Vagina (tissue), 2 donors: ENCODE measurements at regions not wholly inside any gene's neighbourhood (a gene's known extent, or its start where the extent isn't known, plus 50 kb on each side); places are given as distances from the start of the nearest gene placed in this dataset.

Experiments used
- DNase-seq, 2 donors: peaks; one replicate each; pipeline ENCODE4 v3.0.0-alpha.2; 2017; ENCODE audit errors: extremely low spot score in 2 of 2
- H3K27ac ChIP-seq: fragments of 200-600 bp; sonication (generic); one replicate; pipeline ENCODE4 v1.5.1; 2019
- H3K27me3 ChIP-seq: fragments of 200-600 bp; sonication (generic); one replicate; pipeline ENCODE4 v1.5.1; 2019
- H3K36me3 ChIP-seq, 2 donors: fragments of 200-600 bp; sonication (generic); one replicate each; pipeline ENCODE4 v1.5.1; 2017 to 2019
- H3K4me1 ChIP-seq: fragments of 200-600 bp; sonication (generic); one replicate; pipeline ENCODE4 v1.5.1; 2019
- H3K4me3 ChIP-seq, 2 donors: fragments of 200-600 bp; sonication (generic); 1 replicate in 1 of 2; 2 replicates in 1 of 2; pipeline ENCODE4 v1.5.1; 2016 to 2019
- H3K9me3 ChIP-seq: fragments of 200-600 bp; sonication (generic); one replicate; pipeline ENCODE4 v1.5.1; 2019
- POLR2A ChIP-seq, 2 donors: fragments of 450-650 bp; IDR thresholded peaks; one replicate each; pipeline ENCODE4 v1.6.1; 2017; ENCODE audit warnings: antibody characterized with exemption in 2 of 2, mild to moderate bottlenecking in 2 of 2, moderate library complexity in 2 of 2
- POLR2AphosphoS5 ChIP-seq, 2 donors: sonication (generic); formaldehyde crosslinking; IDR thresholded peaks; one replicate each; pipeline ENCODE4 v1.9.0; 2017; ENCODE audit warnings: antibody characterized with exemption in 2 of 2, mild to moderate bottlenecking in 2 of 2, low read depth in 1 of 2; ENCODE audit not compliant: insufficient read depth in 1 of 2
- intact Hi-C: fragments of 100-400 bp; cut with DNase I; formaldehyde crosslinking; loops from one replicate; pipeline ENCODE4 v1.15.1; 2023
- TF ChIP-seq, protein P1 (sequence below), 3 experiments: fragments of 450-650 bp in 2 of 3; fragments of 200-600 bp in 1 of 3; sonication (generic) in 1 of 3; IDR thresholded peaks; one replicate each; pipeline ENCODE4 v1.5.1; 2017 to 2019; ENCODE audit warnings: antibody characterized with exemption in 3 of 3, mild to moderate bottlenecking in 2 of 3, moderate library complexity in 2 of 3

- no peaks in the 10 kb centered on the region for H3K36me3 ChIP-seq
- peaks cover 13% of the 10 kb centered on the region for H3K4me1 ChIP-seq
- H3K9me3 ChIP-seq: no peaks in the 10 kb centered on the region
- no peak overlapping the region for H3K27ac ChIP-seq
- intact Hi-C loops: no loop called here
- no peak overlapping the region for H3K4me3 ChIP-seq
- TF ChIP-seq POLR2AphosphoS5 (IDR thresholded peaks at IDR 0.05; ENCODE audit: insufficient read depth in 1 of 2, low read depth in 1 of 2) (no peak), POLR2A (IDR thresholded peaks at IDR 0.05) (no peak)
- TF ChIP-seq, protein P1, sequence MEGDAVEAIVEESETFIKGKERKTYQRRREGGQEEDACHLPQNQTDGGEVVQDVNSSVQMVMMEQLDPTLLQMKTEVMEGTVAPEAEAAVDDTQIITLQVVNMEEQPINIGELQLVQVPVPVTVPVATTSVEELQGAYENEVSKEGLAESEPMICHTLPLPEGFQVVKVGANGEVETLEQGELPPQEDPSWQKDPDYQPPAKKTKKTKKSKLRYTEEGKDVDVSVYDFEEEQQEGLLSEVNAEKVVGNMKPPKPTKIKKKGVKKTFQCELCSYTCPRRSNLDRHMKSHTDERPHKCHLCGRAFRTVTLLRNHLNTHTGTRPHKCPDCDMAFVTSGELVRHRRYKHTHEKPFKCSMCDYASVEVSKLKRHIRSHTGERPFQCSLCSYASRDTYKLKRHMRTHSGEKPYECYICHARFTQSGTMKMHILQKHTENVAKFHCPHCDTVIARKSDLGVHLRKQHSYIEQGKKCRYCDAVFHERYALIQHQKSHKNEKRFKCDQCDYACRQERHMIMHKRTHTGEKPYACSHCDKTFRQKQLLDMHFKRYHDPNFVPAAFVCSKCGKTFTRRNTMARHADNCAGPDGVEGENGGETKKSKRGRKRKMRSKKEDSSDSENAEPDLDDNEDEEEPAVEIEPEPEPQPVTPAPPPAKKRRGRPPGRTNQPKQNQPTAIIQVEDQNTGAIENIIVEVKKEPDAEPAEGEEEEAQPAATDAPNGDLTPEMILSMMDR (IDR thresholded peaks at IDR 0.05): no peak
- DNase-seq: no peak
- H3K27me3 ChIP-seq: no peaks in the 10 kb centered on the region
Measured at GRCh38 chr11:44452827-44453572, 112.5 kb upstream of the CD82 start.

DNA sequence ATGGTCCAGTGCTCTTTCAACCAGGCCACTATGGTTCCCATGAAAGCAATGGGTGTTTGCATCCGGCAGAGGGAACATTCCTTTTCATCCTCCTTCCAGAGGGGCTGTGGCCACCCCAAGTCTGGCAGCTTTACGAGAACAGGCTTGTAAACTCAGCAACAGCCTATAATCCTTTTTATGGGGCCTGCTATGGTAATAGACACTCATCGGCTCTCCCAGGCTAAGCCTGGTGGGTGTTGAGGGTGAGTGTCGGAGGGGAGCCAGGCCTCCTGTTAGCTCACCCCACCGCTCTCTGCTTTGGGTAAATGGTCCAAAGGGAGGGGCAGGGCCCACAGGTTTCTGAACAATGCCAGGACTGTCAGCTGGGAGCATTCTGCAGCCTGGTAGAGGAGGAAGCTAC lies 111.6 kb upstream of the CD82 start:
- intact Hi-C loops: no loop called here
- H3K27ac ChIP-seq: no peak overlapping the region
- H3K4me3 ChIP-seq: no peak overlapping the region

DNA sequence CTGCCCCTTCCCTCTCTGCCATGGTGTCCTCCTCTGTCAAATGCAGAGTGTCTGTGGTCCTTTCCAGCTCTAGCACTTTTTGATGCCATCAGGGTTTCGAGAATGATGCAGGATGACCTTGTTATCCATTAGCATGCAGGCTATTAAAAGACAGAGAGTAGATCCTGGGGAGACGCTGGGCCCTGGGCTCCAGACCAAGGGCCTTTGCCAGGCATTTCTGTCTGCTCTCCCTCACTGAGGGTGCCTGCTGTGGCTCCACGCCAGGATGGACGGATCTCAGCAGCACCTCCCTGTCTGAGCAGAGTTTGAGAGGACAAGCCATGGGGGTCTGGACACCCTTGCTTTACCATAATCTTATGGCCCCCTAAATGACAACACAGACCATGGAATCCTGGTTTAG lies 110.8 kb upstream of the CD82 start:
- Histone ChIP-seq H3K9me3 (no peaks in the 10 kb centered on the region), H3K36me3 (no peaks in the 10 kb centered on the region), H3K27ac (no peak overlapping the region), H3K4me3 (no peak overlapping the region), H3K4me1 (peaks cover 13% of the 10 kb centered on the region), H3K27me3 (no peaks in the 10 kb centered on the region)
- TF ChIP-seq, protein P1 (IDR thresholded peaks at IDR 0.05): no peak
- TF ChIP-seq POLR2A (IDR thresholded peaks at IDR 0.05) (no peak), POLR2AphosphoS5 (IDR thresholded peaks at IDR 0.05; ENCODE audit: insufficient read depth in 1 of 2, low read depth in 1 of 2) (no peak)
- intact Hi-C loops: no loop called here
- no peak for DNase-seq

More for the DNA sequence above, 111.6 kb upstream of the CD82 start:
- DNase-seq: no peak
- H3K27me3 ChIP-seq: no peaks in the 10 kb centered on the region
- TF ChIP-seq, protein P1 (IDR thresholded peaks at IDR 0.05): no peak
- TF ChIP-seq POLR2AphosphoS5 (IDR thresholded peaks at IDR 0.05; ENCODE audit: insufficient read depth in 1 of 2, low read depth in 1 of 2) (no peak), POLR2A (IDR thresholded peaks at IDR 0.05) (no peak)
- H3K9me3 ChIP-seq: no peaks in the 10 kb centered on the region
- no peaks in the 10 kb centered on the region for H3K36me3 ChIP-seq
- H3K4me1 ChIP-seq: peaks cover 13% of the 10 kb centered on the region

- DNase-seq: no peak
- Histone ChIP-seq H3K9me3 (no peaks in the 10 kb centered on the region), H3K27me3 (no peaks in the 10 kb centered on the region), H3K36me3 (no peaks in the 10 kb centered on the region), H3K4me1 (peaks cover 13% of the 10 kb centered on the region), H3K27ac (no peak overlapping the region), H3K4me3 (no peak overlapping the region)
- TF ChIP-seq POLR2AphosphoS5 (IDR thresholded peaks at IDR 0.05; ENCODE audit: insufficient read depth in 1 of 2, low read depth in 1 of 2): no peak
- TF ChIP-seq POLR2A (IDR thresholded peaks at IDR 0.05): no peak
- TF ChIP-seq, protein P1 (IDR thresholded peaks at IDR 0.05): no peak
- intact Hi-C loops: no loop called here
Measured at GRCh38 chr11:44456544-44457300, 108.7 kb upstream of the CD82 start.

DNA sequence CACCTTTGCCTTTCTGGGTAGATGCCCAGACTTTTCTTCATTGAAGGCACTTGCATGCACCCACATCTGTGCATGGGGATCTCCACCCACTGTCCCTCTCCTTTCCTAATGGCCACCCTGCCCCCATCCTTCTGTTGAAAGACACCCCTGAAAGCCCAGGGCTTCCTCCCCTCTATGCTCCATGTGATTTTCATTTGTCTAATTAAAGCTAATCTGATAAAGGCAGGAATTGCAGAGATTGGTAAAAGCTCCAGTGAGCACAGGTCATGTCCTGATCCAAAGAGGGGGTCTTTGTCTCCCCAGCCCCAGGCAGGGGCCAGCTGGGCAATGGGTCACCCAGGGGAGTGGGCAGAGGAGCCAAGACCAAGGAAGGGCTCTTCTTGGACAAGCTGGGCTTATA lies 107.6 kb upstream of the CD82 start:
- Histone ChIP-seq H3K4me3 (no peak overlapping the region), H3K27me3 (no peaks in the 10 kb centered on the region), H3K27ac (no peak overlapping the region), H3K36me3 (no peaks in the 10 kb centered on the region), H3K9me3 (no peaks in the 10 kb centered on the region), H3K4me1 (peaks cover 13% of the 10 kb centered on the region)
- TF ChIP-seq, protein P1 (IDR thresholded peaks at IDR 0.05): no peak
- TF ChIP-seq POLR2AphosphoS5 (IDR thresholded peaks at IDR 0.05; ENCODE audit: insufficient read depth in 1 of 2, low read depth in 1 of 2) (no peak), POLR2A (IDR thresholded peaks at IDR 0.05) (no peak)
- intact Hi-C loops: no loop called here
- DNase-seq: no peak
